ENCODE measurements at regions not wholly inside any gene's neighbourhood (a gene's known extent, or its start where the extent isn't known, plus 50 kb on each side); places are given as distances from the start of the nearest gene placed in this dataset.

DNA sequence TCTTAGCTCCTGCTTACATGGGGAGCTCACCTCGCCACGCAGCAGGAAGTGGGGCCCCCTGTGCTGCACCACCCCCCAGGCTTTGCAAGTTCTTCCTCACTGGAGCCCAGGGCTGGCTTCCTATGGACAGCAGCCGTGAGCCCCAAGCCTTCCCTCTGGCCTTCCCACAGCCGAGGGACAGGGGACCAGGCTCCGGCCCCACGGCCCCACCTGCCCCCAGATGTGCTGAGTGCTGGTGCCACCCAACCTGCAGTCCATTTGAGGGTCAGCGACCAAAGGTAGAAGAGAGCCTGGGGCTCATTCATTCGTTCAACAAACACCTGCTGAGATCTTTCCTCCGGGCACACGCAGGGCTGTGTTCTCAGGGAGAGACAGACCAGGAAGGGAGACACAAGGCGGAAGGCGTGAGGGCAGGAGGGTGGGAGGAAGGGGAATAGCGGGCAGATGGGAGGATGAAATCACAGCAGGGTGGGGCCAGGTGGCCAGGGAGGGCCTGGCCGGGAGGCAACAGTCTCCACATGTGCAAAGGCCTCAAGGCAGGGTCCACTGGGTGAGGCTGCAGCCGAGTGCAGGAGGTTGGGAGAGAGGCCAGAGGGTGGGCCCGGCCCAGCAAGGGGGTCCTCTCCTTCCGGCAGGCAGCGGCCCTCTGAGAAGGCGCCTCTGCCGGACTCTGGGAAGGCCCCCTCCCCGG, 100.1 kb downstream of the FOXL3 start:
- TF ChIP-seq CTCF (IDR thresholded peaks at IDR 0.05) (no peak), POLR2AphosphoS5 (IDR thresholded peaks at IDR 0.05) (no peak), POLR2A (IDR thresholded peaks at IDR 0.05) (no peak)

Data from breast epithelium (tissue), 3 donors.